AG09309 (cell line): ENCODE measurements at regions not wholly inside any gene's neighbourhood (a gene's known extent, or its start where the extent isn't known, plus 50 kb on each side); places are given as distances from the start of the nearest gene placed in this dataset.

ENCODE experiments used
- DNase-seq: peaks from one replicate; pipeline ENCODE4 v3.0.0-alpha.2; 2010; ENCODE audit warnings: low read depth
- H3K4me3 ChIP-seq: 2 replicates; pipeline ENCODE4 v1.5.1; 2011; ENCODE audit warnings: mild to moderate bottlenecking, low read depth, low read length, moderate library complexity; ENCODE audit not compliant: control insufficient read depth
- CTCF ChIP-seq: IDR thresholded peaks from 2 replicates; pipeline ENCODE4 v1.5.1; 2011; ENCODE audit warnings: mild to moderate bottlenecking, low read depth, low read length, inconsistent platforms; ENCODE audit not compliant: insufficient read depth, control insufficient read depth; ENCODE audit errors: missing control alignments

- no peak for DNase-seq
- TF ChIP-seq CTCF, result no peak
- H3K4me3 ChIP-seq, result no peak overlapping the region
Observed at GRCh38 chr12:87491089-87491488, 538.1 kb downstream of the C12orf50 start.

- DNase-seq, result no peak
- TF ChIP-seq CTCF, result no peak
- no peak overlapping the region for H3K4me3 ChIP-seq
Observed at GRCh38 chr12:87469295-87469694, 559.9 kb downstream of the C12orf50 start.

GRCh38 chr12:87467936-87468335 lies 561.3 kb downstream of the C12orf50 start:
- no peak overlapping the region for H3K4me3 ChIP-seq
- no peak for DNase-seq
- no peak for TF ChIP-seq CTCF

GRCh38 chr12:87464565-87464964 lies 564.6 kb downstream of the C12orf50 start:
- DNase-seq, result no peak
- no peak for TF ChIP-seq CTCF
- H3K4me3 ChIP-seq, result no peak overlapping the region

- no peak overlapping the region for H3K4me3 ChIP-seq
- no peak for DNase-seq
- no peak for TF ChIP-seq CTCF
Observed at GRCh38 chr12:87444039-87444438, 585.2 kb downstream of the C12orf50 start.

GRCh38 chr12:87441511-87441910 lies 587.7 kb downstream of the C12orf50 start:
- no peak for DNase-seq
- no peak overlapping the region for H3K4me3 ChIP-seq
- TF ChIP-seq CTCF, result no peak

GRCh38 chr12:87439990-87440827 lies 589.0 kb downstream of the C12orf50 start:
- no peak overlapping the region for H3K4me3 ChIP-seq
- TF ChIP-seq CTCF, result no peak
- no peak for DNase-seq
